Left cardiac atrium (tissue), 4 donors: ENCODE measurements at regions not wholly inside any gene's neighbourhood (a gene's known extent, or its start where the extent isn't known, plus 50 kb on each side); places are given as distances from the start of the nearest gene placed in this dataset.
"Not testable (repeated sequence)": the region's sequence is repeated elsewhere in the genome, so short reads cannot be mapped to it uniquely, and the experiment has no call there.

Source experiments
- ATAC-seq, 2 donors: fragments of 200-7000 bp; cut with Tn5 transposase; one replicate each; pipeline ENCODE4 v1.9.1; 2020; ENCODE audit warnings: mild to moderate bottlenecking in 2 of 2, moderate library complexity in 2 of 2
- DNase-seq: peaks from one replicate; pipeline ENCODE4 v3.0.0-alpha.2; 2020
- intact Hi-C, 2 donors: fragments of 100-400 bp; cut with DNase I; formaldehyde crosslinking; loops; one replicate each; pipeline versions ENCODE4 v1.14.1 to v1.15.1; 2022 to 2023
- donor health status: DM: no; HTN: yes; CAD: no.
- donor health status: DM: no; HTN: yes; CAD: no; lungs with severe emphysema.
- donor health status: DM: yes; HTN: yes; CAD: no.
- donor health status: Dilated cardiomyopathy.

- ATAC-seq = no peak
- DNase-seq = no peak
- intact Hi-C loops = no loop called here
Measured at GRCh38 chr2:136357007-136357380, 239.0 kb upstream of the CXCR4 start.

GRCh38 chr2:136356125-136357006 is 238.4 kb upstream of the CXCR4 start:
- intact Hi-C loops = no loop called here
- no peak for ATAC-seq

GRCh38 chr2:136351684-136352083 is 233.7 kb upstream of the CXCR4 start:
- intact Hi-C loops = no loop called here
- no peak for ATAC-seq
- no peak for DNase-seq

More at GRCh38 chr2:136356125-136357006, 238.4 kb upstream of the CXCR4 start:
- no peak for DNase-seq

- DNase-seq = no peak
- intact Hi-C loops = no loop called here
- ATAC-seq = no peak
Measured at GRCh38 chr2:136347981-136348380, 230.0 kb upstream of the CXCR4 start.

- no peak for DNase-seq
- no peak for ATAC-seq
- intact Hi-C loops = no loop called here
Measured at GRCh38 chr2:136344339-136344738, 226.4 kb upstream of the CXCR4 start.

- intact Hi-C loops = no loop called here
- no peak for DNase-seq
- ATAC-seq = no peak
Measured at GRCh38 chr2:136342138-136342537, 224.2 kb upstream of the CXCR4 start.

- intact Hi-C loops = no loop called here
- no peak for ATAC-seq
- DNase-seq = no peak
Measured at GRCh38 chr2:136334967-136335366, 217.0 kb upstream of the CXCR4 start.

GRCh38 chr2:136332436-136333095 is 214.6 kb upstream of the CXCR4 start:
- intact Hi-C loops = no loop called here
- no peak for DNase-seq
- ATAC-seq = no peak

- ATAC-seq (no peak), DNase-seq (no peak)
- intact Hi-C loops = no loop called here
Measured at GRCh38 chr2:136331226-136331625, 213.3 kb upstream of the CXCR4 start.

GRCh38 chr2:136328207-136328795 is 210.4 kb upstream of the CXCR4 start:
- ATAC-seq (no peak), DNase-seq (no peak)
- intact Hi-C loops = no loop called here

GRCh38 chr2:136327162-136327852 is 209.4 kb upstream of the CXCR4 start:
- DNase-seq = no peak
- intact Hi-C loops = no loop called here
- peak; percentile 51 to 63 for ATAC-seq

GRCh38 chr2:136325844-136326331 is 207.9 kb upstream of the CXCR4 start:
- ATAC-seq = no peak

GRCh38 chr2:136324966-136325365 is 207.0 kb upstream of the CXCR4 start:
- intact Hi-C loops = no loop called here
- ATAC-seq (no peak), DNase-seq (no peak)

More at GRCh38 chr2:136325844-136326331, 207.9 kb upstream of the CXCR4 start:
- no peak for DNase-seq
- intact Hi-C loops = no loop called here

GRCh38 chr2:136323935-136324334 is 206.0 kb upstream of the CXCR4 start:
- intact Hi-C loops = no loop called here
- no peak for ATAC-seq

GRCh38 chr2:136323195-136323594 is 205.2 kb upstream of the CXCR4 start:
- DNase-seq (no peak), ATAC-seq (no peak)
- intact Hi-C loops = no loop called here

More at GRCh38 chr2:136323935-136324334, 206.0 kb upstream of the CXCR4 start:
- DNase-seq = no peak

- ATAC-seq (no peak), DNase-seq (no peak)
- intact Hi-C loops = no loop called here
Measured at GRCh38 chr2:136322428-136322827, 204.5 kb upstream of the CXCR4 start.

GRCh38 chr2:136319651-136320050 is 201.7 kb upstream of the CXCR4 start:
- DNase-seq = no peak
- intact Hi-C loops = no loop called here
- ATAC-seq = no peak

- DNase-seq (no peak), ATAC-seq (no peak)
- intact Hi-C loops = no loop called here
Measured at GRCh38 chr2:136319237-136319636, 201.3 kb upstream of the CXCR4 start.

- intact Hi-C loops = no loop called here
- DNase-seq (no peak), ATAC-seq (no peak)
Measured at GRCh38 chr2:136314240-136314639, 196.3 kb upstream of the CXCR4 start.

GRCh38 chr2:136312568-136312967 is 194.6 kb upstream of the CXCR4 start:
- ATAC-seq, intact Hi-C loops, DNase-seq: not testable (repeated sequence)
